ENCODE measurements at regions not wholly inside any gene's neighbourhood (a gene's known extent, or its start where the extent isn't known, plus 50 kb on each side); places are given as distances from the start of the nearest gene placed in this dataset.

DNA sequence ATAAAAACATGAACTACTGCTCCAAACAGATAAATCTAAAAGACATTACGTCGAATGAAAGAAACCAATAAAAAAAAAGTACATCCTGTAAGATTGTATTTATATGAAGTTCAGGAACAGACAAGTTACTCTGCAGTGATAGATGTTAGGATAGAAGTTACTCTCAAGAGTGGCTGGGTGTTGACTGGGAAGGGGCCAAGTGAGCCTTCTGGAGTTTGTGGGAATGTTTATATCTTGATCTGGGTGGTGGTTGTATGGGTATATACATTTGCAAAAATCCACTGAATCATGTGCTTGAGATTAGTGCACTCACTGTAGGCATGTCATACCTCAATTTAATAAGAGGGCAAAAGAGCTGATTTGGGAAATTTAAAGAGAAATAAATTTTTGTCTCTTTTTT lies 485.8 kb downstream of the ARHGEF28 start:
- ChIA-PET CTCF (no interaction called here), POLR2A (no interaction called here)
- Histone ChIP-seq H3K79me2 (ENCODE audit: control insufficient read depth, insufficient read depth, low read length) (no peaks in the 10 kb centered on the region), H3K27me3 (ENCODE audit: control insufficient read depth in 2 of 2, insufficient read depth in 2 of 2, low read length in 2 of 2) (peaks cover 0 to 2% of the 10 kb centered on the region in 2 experiments), H3K27ac (ENCODE audit: insufficient read depth, low read depth, low read length) (no peak overlapping the region), H4K20me1 (replicated peaks; ENCODE audit: control insufficient read depth, extremely low read depth, insufficient read depth, low read length) (no peaks in the 10 kb centered on the region), H3K4me3 (replicated peaks in 1 of 3; ENCODE audit: insufficient read depth in 1 of 3, low read depth in 1 of 3, low read length in 3 of 3) (no peak overlapping the region), H3K9me1 (replicated peaks; ENCODE audit: control insufficient read depth, extremely low read depth, insufficient read depth, low read length) (no peaks in the 10 kb centered on the region), H3K9me3 (replicated peaks; ENCODE audit: control insufficient read depth, insufficient read depth, low read length) (no peaks in the 10 kb centered on the region), H3K4me2 (ENCODE audit: insufficient read depth, low read length) (no peak overlapping the region), H2AFZ (ENCODE audit: low read depth, low read length) (no peak overlapping the region), H3K4me1 (ENCODE audit: control insufficient read depth, extremely low read depth, insufficient read depth, low read length) (no peaks in the 10 kb centered on the region), H3K36me3 (ENCODE audit: control insufficient read depth in 2 of 2, extremely low read depth in 1 of 2, insufficient read depth in 2 of 2, low read length in 2 of 2) (no peaks in the 10 kb centered on the region), H3K9ac (replicated peaks; ENCODE audit: extremely low read depth, insufficient read depth, low read length) (no peak overlapping the region)
- no TSS peak for BruUV-seq (replicated peaks)
- TF ChIP-seq MYC (IDR thresholded peaks at IDR 0.05; ENCODE audit: low read depth, low read length) = no peak
- TF ChIP-seq EZH2 (IDR thresholded peaks at IDR 0.05; ENCODE audit: borderline replicate concordance, low read depth, low read length, severe bottlenecking) = no peak
- TF ChIP-seq, protein P1, sequence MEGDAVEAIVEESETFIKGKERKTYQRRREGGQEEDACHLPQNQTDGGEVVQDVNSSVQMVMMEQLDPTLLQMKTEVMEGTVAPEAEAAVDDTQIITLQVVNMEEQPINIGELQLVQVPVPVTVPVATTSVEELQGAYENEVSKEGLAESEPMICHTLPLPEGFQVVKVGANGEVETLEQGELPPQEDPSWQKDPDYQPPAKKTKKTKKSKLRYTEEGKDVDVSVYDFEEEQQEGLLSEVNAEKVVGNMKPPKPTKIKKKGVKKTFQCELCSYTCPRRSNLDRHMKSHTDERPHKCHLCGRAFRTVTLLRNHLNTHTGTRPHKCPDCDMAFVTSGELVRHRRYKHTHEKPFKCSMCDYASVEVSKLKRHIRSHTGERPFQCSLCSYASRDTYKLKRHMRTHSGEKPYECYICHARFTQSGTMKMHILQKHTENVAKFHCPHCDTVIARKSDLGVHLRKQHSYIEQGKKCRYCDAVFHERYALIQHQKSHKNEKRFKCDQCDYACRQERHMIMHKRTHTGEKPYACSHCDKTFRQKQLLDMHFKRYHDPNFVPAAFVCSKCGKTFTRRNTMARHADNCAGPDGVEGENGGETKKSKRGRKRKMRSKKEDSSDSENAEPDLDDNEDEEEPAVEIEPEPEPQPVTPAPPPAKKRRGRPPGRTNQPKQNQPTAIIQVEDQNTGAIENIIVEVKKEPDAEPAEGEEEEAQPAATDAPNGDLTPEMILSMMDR (IDR thresholded peaks at IDR 0.05; ENCODE audit: extremely low read depth in 1 of 2, insufficient read depth in 1 of 2, low read depth in 1 of 2, low read length in 2 of 2) = no peak
- TF ChIP-seq FOS (IDR thresholded peaks at IDR 0.05; ENCODE audit: borderline replicate concordance, insufficient read depth, low read length) = no peak
- TF ChIP-seq GATA2 (IDR thresholded peaks at IDR 0.05; ENCODE audit: insufficient read depth, insufficient read length, low read depth, low read length) = no peak
- TF ChIP-seq JUN (IDR thresholded peaks at IDR 0.05; ENCODE audit: borderline replicate concordance, insufficient read depth, insufficient read length, low read depth) = no peak
- TF ChIP-seq, protein P2, sequence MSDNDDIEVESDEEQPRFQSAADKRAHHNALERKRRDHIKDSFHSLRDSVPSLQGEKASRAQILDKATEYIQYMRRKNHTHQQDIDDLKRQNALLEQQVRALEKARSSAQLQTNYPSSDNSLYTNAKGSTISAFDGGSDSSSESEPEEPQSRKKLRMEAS (IDR thresholded peaks at IDR 0.05; ENCODE audit: insufficient read depth, insufficient read length) = no peak
- no peak for TF ChIP-seq POLR2AphosphoS5 (IDR thresholded peaks at IDR 0.05; ENCODE audit: insufficient read depth, low read depth, low read length)
- TF ChIP-seq POLR2A (IDR thresholded peaks at IDR 0.05; ENCODE audit: low read depth, low read length) = no peak
- DNase-seq (ENCODE audit: low read depth, low spot score) (no peak), FAIRE-seq (no peak)
- dilution Hi-C loops (cut with MboI; ENCODE audit: extremely low pct_ligation_motif_present, low sequenced_read_pairs) (no loop called here), intact Hi-C loops (cut with micrococcal nuclease) (no loop called here)

All from endothelial cell of umbilical vein (primary cell).